Panc1 (cell line): ENCODE measurements at regions not wholly inside any gene's neighbourhood (a gene's known extent, or its start where the extent isn't known, plus 50 kb on each side); places are given as distances from the start of the nearest gene placed in this dataset.

Experiments used
- CTCF ChIP-seq: fragments of 450-650 bp; IDR thresholded peaks from 2 replicates; pipeline ENCODE4 v1.5.1; 2017; ENCODE audit warnings: mild to moderate bottlenecking
- POLR2AphosphoS5 ChIP-seq: IDR thresholded peaks from 2 replicates; pipeline ENCODE4 v1.6.1; 2012; ENCODE audit warnings: mild to moderate bottlenecking, low read depth, low read length, moderate library complexity
- SIN3A ChIP-seq: IDR thresholded peaks from 2 replicates; pipeline ENCODE4 v1.6.1; 2012; ENCODE audit warnings: low read depth, mild to moderate bottlenecking, low read length, moderate library complexity, borderline replicate concordance; ENCODE audit not compliant: insufficient read depth
- TCF7L2 ChIP-seq: IDR thresholded peaks from 2 replicates; pipeline ENCODE4 v1.6.1; 2011; ENCODE audit warnings: mild to moderate bottlenecking, low read depth, low read length, inconsistent platforms
- TF ChIP-seq, protein P1 (sequence below), 2 experiments: IDR thresholded peaks; 2 replicates each; pipeline ENCODE4 v1.6.1; 2011 to 2012; ENCODE audit warnings: low read depth in 2 of 2, control low read depth in 1 of 2, low read length in 1 of 2, mild to moderate bottlenecking in 1 of 2, moderate library complexity in 1 of 2; ENCODE audit not compliant: insufficient read depth in 1 of 2

GRCh38 chrX:66872771-66873170 lies 233.9 kb upstream of the EDA2R start:
- TF ChIP-seq POLR2AphosphoS5 (no peak), CTCF (no peak), TCF7L2 (no peak), SIN3A (no peak)
- TF ChIP-seq, protein P1, sequence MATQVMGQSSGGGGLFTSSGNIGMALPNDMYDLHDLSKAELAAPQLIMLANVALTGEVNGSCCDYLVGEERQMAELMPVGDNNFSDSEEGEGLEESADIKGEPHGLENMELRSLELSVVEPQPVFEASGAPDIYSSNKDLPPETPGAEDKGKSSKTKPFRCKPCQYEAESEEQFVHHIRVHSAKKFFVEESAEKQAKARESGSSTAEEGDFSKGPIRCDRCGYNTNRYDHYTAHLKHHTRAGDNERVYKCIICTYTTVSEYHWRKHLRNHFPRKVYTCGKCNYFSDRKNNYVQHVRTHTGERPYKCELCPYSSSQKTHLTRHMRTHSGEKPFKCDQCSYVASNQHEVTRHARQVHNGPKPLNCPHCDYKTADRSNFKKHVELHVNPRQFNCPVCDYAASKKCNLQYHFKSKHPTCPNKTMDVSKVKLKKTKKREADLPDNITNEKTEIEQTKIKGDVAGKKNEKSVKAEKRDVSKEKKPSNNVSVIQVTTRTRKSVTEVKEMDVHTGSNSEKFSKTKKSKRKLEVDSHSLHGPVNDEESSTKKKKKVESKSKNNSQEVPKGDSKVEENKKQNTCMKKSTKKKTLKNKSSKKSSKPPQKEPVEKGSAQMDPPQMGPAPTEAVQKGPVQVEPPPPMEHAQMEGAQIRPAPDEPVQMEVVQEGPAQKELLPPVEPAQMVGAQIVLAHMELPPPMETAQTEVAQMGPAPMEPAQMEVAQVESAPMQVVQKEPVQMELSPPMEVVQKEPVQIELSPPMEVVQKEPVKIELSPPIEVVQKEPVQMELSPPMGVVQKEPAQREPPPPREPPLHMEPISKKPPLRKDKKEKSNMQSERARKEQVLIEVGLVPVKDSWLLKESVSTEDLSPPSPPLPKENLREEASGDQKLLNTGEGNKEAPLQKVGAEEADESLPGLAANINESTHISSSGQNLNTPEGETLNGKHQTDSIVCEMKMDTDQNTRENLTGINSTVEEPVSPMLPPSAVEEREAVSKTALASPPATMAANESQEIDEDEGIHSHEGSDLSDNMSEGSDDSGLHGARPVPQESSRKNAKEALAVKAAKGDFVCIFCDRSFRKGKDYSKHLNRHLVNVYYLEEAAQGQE (IDR thresholded peaks at IDR 0.05; ENCODE audit: insufficient read depth in 1 of 2, low read depth in 2 of 2, low read length in 1 of 2), result no peak
